Ramos (cell line): ENCODE measurements at regions not wholly inside any gene's neighbourhood (a gene's known extent, or its start where the extent isn't known, plus 50 kb on each side); places are given as distances from the start of the nearest gene placed in this dataset.
"Not testable (repeated sequence)": the region's sequence is repeated elsewhere in the genome, so short reads cannot be mapped to it uniquely, and the experiment has no call there.

ENCODE experiments used
- in situ Hi-C: fragments of 300-500 bp; cut with MboI; formaldehyde crosslinking; loops from one replicate; pipeline ENCODE4 v1.14.3; 2022; ENCODE audit warnings: low sequenced_read_pairs; ENCODE audit not compliant: unreplicated experiment

DNA sequence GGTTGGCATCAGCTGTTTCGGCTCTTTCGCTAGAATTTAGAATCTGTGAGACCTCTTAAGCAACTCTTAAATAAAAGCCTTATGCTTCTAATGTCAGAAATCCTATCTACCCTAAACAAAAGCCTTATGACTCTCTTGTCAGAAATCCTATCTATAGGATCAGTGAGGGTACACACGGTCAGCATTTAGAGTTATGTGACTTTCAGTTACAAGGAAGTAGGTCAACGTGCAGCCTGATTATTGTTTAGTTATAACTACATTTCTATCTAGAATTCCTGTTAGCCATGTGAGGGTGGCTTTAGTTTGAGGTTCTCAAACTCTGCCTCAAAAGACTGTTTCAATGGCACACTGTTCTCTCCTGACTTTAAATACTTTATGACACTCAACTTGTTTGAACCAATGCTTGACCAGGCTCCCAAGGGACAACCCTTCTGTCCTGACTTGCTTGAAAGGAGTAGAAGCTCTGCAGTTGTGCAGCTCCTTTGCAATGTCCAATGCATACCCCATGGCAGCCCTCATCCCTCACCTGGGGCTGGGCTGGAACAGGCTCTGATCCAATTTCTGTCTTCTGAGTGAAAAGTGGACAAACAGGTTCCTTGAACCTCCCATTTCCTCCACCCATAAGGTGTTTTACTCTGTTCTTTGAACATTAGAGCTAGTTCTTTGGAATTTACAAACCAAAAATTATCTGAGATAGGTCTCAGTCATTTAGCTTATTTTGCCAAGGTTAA, 251.6 kb upstream of the PIK3R1 start:
- in situ Hi-C loops: no loop called here

DNA sequence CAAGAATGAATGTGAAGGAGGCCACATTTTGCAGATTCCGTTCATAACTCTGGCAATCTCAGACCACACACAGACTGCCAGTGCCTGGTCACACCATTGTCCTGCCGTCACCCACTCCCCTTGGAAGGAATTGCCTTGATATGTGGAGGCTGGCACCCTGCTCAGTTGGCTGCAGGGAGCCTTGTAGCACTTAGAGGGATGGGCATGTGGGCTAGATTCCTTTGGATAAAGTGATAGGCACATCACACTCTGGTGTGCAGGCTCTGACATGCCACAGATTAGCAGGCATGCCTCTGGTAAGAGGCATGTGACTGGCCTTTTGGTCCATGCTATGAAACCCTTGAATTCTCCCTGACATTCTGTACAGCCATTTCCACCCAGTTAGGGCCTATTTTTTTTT, 254.6 kb upstream of the PIK3R1 start:
- in situ Hi-C loops: no loop called here

DNA sequence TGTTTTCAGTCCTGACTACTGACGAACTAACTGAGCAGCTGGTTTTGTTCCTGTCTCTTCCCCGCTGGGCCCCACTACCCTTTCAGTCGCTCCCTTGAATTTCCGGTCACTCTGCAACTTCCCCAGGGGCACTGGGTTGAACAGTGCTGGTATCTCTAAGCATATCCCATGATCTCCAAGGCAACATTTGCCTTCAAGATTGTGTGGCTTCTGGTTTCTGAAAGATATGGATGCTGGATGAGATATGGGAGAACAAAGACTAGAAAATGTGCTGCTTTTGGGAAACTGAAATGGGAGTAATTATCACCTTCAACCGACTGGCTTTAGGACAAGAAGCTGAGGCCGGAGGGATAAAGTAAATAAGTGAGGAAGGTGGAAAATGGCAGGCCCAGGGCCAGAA, 258.2 kb upstream of the PIK3R1 start:
- in situ Hi-C loops: no loop called here

GRCh38 chr5:67954351-67954750, 261.2 kb upstream of the PIK3R1 start:
- in situ Hi-C loops: no loop called here

- in situ Hi-C loops: no loop called here
These were observed 273.1 kb upstream of the PIK3R1 start for GRCh38 chr5:67942421-67942820.

- in situ Hi-C loops: no loop called here
These were observed 273.7 kb upstream of the PIK3R1 start for GRCh38 chr5:67941614-67942401.

- in situ Hi-C loops: no loop called here
These were observed 279.5 kb upstream of the PIK3R1 start for GRCh38 chr5:67935908-67936566.

- in situ Hi-C loops: no loop called here
These were observed 280.6 kb upstream of the PIK3R1 start for GRCh38 chr5:67934976-67935375.

DNA sequence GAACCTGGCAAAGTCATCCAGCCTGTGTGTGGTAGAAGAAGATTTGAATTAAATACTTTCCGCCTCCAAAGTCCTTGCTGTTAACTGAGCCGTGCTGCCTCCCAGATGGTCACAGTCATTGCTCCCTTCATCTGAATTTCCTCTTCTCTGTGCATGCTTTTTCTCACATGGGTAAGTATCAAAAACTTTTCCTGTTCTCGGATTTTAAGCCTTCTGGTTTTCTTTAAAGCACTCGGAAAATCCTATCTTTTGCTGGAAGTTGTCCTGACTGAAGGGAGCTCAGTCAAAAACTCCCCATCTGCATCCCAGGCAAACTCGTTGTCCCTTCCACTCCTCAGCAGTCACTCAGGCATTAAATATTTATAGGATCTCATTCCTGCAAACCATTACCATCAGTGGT, 290.0 kb upstream of the PIK3R1 start:
- in situ Hi-C loops: no loop called here

- in situ Hi-C loops: no loop called here
These were observed 294.5 kb upstream of the PIK3R1 start for GRCh38 chr5:67921004-67921601.

- in situ Hi-C loops: not testable (repeated sequence)
These were observed 296.0 kb upstream of the PIK3R1 start for GRCh38 chr5:67919532-67919931.

DNA sequence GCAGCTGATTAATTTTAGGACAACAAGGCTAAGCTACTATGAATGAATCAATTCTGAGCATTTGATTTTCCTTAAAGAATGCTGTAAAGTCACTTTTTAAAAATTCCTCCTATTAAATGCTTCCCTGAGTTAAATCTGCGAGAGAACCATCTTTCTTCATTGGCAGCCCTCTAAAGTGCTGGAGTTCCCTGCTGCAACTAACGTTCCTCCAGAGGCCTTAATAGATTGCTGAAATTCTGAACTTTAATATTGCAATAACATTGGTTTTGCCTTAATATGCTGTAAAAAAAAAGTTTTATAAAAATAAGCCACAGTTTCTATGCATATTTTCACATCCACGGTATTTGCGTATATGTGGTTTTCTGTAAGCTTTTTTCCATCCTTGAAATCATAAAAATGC, 298.0 kb upstream of the PIK3R1 start:
- in situ Hi-C loops: no loop called here

DNA sequence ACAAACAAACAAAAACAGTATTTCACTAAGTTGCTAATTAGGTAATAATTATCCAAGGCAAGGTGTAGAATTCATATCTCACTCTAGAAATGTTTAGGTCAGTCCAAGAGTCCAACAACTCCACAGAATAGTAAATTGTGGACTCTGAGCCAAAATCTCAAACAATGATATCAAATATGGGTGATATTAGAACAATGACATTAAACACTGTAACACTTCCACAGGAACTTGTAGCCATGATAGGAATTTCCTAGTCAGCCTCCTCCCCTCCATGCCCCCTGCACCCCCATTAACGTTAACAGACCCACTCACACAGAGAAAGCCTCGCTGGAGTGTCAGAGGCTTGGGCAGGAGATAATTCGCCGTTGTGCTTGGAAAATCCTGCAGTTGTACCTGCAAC, 305.0 kb upstream of the PIK3R1 start:
- in situ Hi-C loops: no loop called here

GRCh38 chr5:67908126-67908765, 307.3 kb upstream of the PIK3R1 start:
- in situ Hi-C loops: no loop called here

GRCh38 chr5:67904366-67904765, 311.2 kb upstream of the PIK3R1 start:
- in situ Hi-C loops: no loop called here

DNA sequence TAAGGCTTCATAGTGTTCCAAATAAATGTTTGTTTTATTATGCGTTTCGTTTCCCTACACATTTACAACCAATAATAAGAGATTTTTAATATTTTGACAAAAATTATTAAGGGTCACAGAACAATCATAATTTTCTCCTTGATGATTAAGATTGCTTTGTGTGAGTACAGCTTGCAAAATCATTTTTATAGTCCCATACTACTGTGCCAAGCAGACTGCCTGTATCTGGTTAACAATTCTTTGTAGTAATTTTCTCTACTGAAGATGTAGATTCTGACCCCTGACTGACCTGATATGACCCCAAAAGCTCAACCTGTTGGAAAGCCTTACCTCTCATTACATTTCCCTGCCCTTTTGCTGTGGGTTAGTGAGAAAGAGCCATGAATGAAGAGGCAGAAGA, 311.9 kb upstream of the PIK3R1 start:
- in situ Hi-C loops: no loop called here

DNA sequence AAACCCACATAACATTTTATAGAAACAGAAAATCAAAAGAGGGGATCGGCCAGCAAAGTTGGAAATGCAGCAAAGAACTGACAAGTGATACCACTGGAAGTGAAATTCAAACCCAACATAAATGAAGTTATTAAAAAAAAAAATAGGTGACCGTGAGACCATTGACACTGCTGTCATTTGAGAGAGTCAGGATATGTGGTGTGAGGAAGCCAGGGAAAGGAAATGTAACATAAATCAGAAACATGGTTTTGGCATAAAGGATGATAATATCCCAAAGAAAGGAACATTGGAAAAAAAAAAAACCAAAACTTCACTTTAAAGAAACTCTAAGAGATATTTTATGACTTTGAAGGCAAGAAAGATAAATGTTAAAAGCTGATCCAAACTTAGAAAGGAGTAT, 312.4 kb upstream of the PIK3R1 start:
- in situ Hi-C loops: no loop called here

- in situ Hi-C loops: no loop called here
These were observed 313.1 kb upstream of the PIK3R1 start for GRCh38 chr5:67902497-67902830.

GRCh38 chr5:67901814-67902496, 313.6 kb upstream of the PIK3R1 start:
- in situ Hi-C loops: no loop called here

GRCh38 chr5:67900514-67900913, 315.0 kb upstream of the PIK3R1 start:
- in situ Hi-C loops: no loop called here
